ENCODE measurements at regions not wholly inside any gene's neighbourhood (a gene's known extent, or its start where the extent isn't known, plus 50 kb on each side); places are given as distances from the start of the nearest gene placed in this dataset.

- ATAC-seq, result no peak
These were observed 2284.8 kb downstream of the ARAP2 start for GRCh38 chr4:33959519-33959918.

DNA sequence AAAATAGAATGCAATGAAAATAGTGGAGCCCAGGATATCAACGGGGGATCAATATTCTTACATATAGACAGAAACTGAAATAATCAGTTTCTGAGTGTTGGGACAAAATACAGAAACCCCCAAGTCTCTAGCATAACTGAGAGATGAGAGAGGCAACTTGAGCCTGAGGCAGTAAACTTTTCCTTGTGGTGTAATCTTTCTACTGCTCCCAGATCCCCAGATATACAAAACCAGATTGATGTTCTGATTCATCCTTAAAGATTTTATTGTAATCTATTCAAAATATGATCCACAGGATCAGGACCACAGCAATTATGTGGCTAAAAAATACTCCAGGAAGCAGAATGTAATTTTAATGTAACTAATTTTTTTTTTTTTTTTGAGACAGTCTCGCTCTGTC, 2282.6 kb downstream of the ARAP2 start:
- TF ChIP-seq ZFP3 (CRISPR knock-in tag; IDR thresholded peaks at IDR 0.05), result no peak
- no peak for TF ChIP-seq CSDC2 (CRISPR knock-in tag; IDR thresholded peaks at IDR 0.05)
- TF ChIP-seq TCF4 (CRISPR knock-in tag; IDR thresholded peaks at IDR 0.05; ENCODE audit: borderline replicate concordance), result no peak
- no peak for TF ChIP-seq ZC3H10 (CRISPR knock-in tag; IDR thresholded peaks at IDR 0.05)
- TF ChIP-seq GLIS3 (CRISPR knock-in tag; IDR thresholded peaks at IDR 0.05), result no peak
- no peak for TF ChIP-seq RARB (CRISPR knock-in tag; IDR thresholded peaks at IDR 0.05)
- TF ChIP-seq, protein P1, sequence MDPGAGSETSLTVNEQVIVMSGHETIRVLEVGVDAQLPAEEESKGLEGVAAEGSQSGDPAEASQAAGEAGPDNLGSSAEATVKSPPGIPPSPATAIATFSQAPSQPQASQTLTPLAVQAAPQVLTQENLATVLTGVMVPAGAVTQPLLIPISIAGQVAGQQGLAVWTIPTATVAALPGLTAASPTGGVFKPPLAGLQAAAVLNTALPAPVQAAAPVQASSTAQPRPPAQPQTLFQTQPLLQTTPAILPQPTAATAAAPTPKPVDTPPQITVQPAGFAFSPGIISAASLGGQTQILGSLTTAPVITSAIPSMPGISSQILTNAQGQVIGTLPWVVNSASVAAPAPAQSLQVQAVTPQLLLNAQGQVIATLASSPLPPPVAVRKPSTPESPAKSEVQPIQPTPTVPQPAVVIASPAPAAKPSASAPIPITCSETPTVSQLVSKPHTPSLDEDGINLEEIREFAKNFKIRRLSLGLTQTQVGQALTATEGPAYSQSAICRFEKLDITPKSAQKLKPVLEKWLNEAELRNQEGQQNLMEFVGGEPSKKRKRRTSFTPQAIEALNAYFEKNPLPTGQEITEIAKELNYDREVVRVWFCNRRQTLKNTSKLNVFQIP (CRISPR knock-in tag; IDR thresholded peaks at IDR 0.05; ENCODE audit: borderline replicate concordance, low read depth), result no peak
- TF ChIP-seq, protein P2, sequence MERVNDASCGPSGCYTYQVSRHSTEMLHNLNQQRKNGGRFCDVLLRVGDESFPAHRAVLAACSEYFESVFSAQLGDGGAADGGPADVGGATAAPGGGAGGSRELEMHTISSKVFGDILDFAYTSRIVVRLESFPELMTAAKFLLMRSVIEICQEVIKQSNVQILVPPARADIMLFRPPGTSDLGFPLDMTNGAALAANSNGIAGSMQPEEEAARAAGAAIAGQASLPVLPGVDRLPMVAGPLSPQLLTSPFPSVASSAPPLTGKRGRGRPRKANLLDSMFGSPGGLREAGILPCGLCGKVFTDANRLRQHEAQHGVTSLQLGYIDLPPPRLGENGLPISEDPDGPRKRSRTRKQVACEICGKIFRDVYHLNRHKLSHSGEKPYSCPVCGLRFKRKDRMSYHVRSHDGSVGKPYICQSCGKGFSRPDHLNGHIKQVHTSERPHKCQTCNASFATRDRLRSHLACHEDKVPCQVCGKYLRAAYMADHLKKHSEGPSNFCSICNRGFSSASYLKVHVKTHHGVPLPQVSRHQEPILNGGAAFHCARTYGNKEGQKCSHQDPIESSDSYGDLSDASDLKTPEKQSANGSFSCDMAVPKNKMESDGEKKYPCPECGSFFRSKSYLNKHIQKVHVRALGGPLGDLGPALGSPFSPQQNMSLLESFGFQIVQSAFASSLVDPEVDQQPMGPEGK (CRISPR knock-in tag; IDR thresholded peaks at IDR 0.05; ENCODE audit: borderline replicate concordance), result no peak
- TF ChIP-seq ESRRG (CRISPR knock-in tag; IDR thresholded peaks at IDR 0.05), result no peak
- TF ChIP-seq ZNF70 (CRISPR knock-in tag; IDR thresholded peaks at IDR 0.05), result no peak
- TF ChIP-seq PPARA (CRISPR knock-in tag; IDR thresholded peaks at IDR 0.05; ENCODE audit: borderline replicate concordance), result no peak
- no peak for TF ChIP-seq SNAI2 (CRISPR knock-in tag; IDR thresholded peaks at IDR 0.05)
- TF ChIP-seq ISL1 (CRISPR knock-in tag; IDR thresholded peaks at IDR 0.05), result no peak
- no peak for TF ChIP-seq ZNF565 (CRISPR knock-in tag; conservative IDR thresholded peaks at IDR 0.05; ENCODE audit: low read depth)
- TF ChIP-seq BACH2 (CRISPR knock-in tag; IDR thresholded peaks at IDR 0.05; ENCODE audit: borderline replicate concordance), result no peak
- TF ChIP-seq TSHZ2 (CRISPR knock-in tag; IDR thresholded peaks at IDR 0.05), result no peak
- no peak for TF ChIP-seq ZFP30 (CRISPR knock-in tag; IDR thresholded peaks at IDR 0.05)
- ATAC-seq, result no peak

More at GRCh38 chr4:33959519-33959918, 2284.8 kb downstream of the ARAP2 start:
- TF ChIP-seq ZFP3 (CRISPR knock-in tag; IDR thresholded peaks at IDR 0.05) (no peak), CSDC2 (CRISPR knock-in tag; IDR thresholded peaks at IDR 0.05) (no peak), ARNTL (CRISPR knock-in tag; IDR thresholded peaks at IDR 0.05; ENCODE audit: borderline replicate concordance, low read depth) (no peak), CSRNP3 (CRISPR knock-in tag; IDR thresholded peaks at IDR 0.05) (no peak), RARB (CRISPR knock-in tag; IDR thresholded peaks at IDR 0.05) (no peak), BACH2 (CRISPR knock-in tag; IDR thresholded peaks at IDR 0.05; ENCODE audit: borderline replicate concordance) (no peak), ZNF70 (CRISPR knock-in tag; IDR thresholded peaks at IDR 0.05) (no peak), SNAI2 (CRISPR knock-in tag; IDR thresholded peaks at IDR 0.05) (no peak), ISL1 (CRISPR knock-in tag; IDR thresholded peaks at IDR 0.05) (peak; percentile 93), CREB5 (CRISPR knock-in tag; IDR thresholded peaks at IDR 0.05; ENCODE audit: low read depth) (peak; percentile 80)
- TF ChIP-seq, protein P2 (CRISPR knock-in tag; IDR thresholded peaks at IDR 0.05; ENCODE audit: borderline replicate concordance), result peak; percentile 41; the same call in 1 of the 2 replicates

All from SK-N-SH treated with all-trans-retinoic acid at 6 μM for 48 hours (cell line).